ENCODE measurements at regions not wholly inside any gene's neighbourhood (a gene's known extent, or its start where the extent isn't known, plus 50 kb on each side); places are given as distances from the start of the nearest gene placed in this dataset.
A peak's percentile ranks its signal among the peaks of the same experiment; 100 is the strongest.

GRCh38 chr12:24708718-24709117, 240.2 kb downstream of the BCAT1 start (continued):
- TF ChIP-seq MEIS2 (IDR thresholded peaks at IDR 0.05; ENCODE audit: partially characterized antibody) (peak; percentile 97), FOXK2 (conservative IDR thresholded peaks at IDR 0.05 in 1 of 2, IDR thresholded peaks at IDR 0.05 in 1 of 2; ENCODE audit: low read depth in 2 of 2) (peak; percentile 38 to 46; a peak in 2 of 4 replicates), ZNF778 (CRISPR knock-in tag; IDR thresholded peaks at IDR 0.05) (no peak), ZNF174 (CRISPR knock-in tag; IDR thresholded peaks at IDR 0.05) (no peak), CC2D1A (IDR thresholded peaks at IDR 0.05) (no peak), MTA2 (IDR thresholded peaks at IDR 0.05; ENCODE audit: low read depth) (peak; percentile 34), ZNF695 (CRISPR knock-in tag; IDR thresholded peaks at IDR 0.05) (no peak), CREB3L1 (IDR thresholded peaks at IDR 0.05; ENCODE audit: borderline replicate concordance, low read depth) (no peak), EHMT2 (IDR thresholded peaks at IDR 0.05) (peak; percentile 91), NFIC (IDR thresholded peaks at IDR 0.05) (peak; percentile 35; the same call in 1 of the 2 replicates), ARID1B (IDR thresholded peaks at IDR 0.05) (peak; percentile 71; the same call in 1 of the 2 replicates), CTBP1 (IDR thresholded peaks at IDR 0.05; ENCODE audit: borderline replicate concordance) (peak; percentile 46; the same call in 1 of the 2 replicates), EP300 (IDR thresholded peaks at IDR 0.05; ENCODE audit: low read length) (peak; percentile 14; the same call in 1 of the 2 replicates), CREM (IDR thresholded peaks at IDR 0.05; ENCODE audit: low read depth) (peak; percentile 48; the same call in 1 of the 2 replicates), SNRNP70 (optimal IDR thresholded peaks at IDR 0.05; ENCODE audit: low read depth, low read length) (no peak), SRSF1 (IDR thresholded peaks at IDR 0.05; ENCODE audit: low read depth, low read length) (no peak), ZNF717 (CRISPR knock-in tag; IDR thresholded peaks at IDR 0.05) (no peak), TSC22D4 (tag; IDR thresholded peaks at IDR 0.05) (no peak), SREBF1 (IDR thresholded peaks at IDR 0.05; ENCODE audit: borderline replicate concordance, low read depth, low read length) (no peak), SMAD2 (IDR thresholded peaks at IDR 0.05; ENCODE audit: low read depth, low read length) (no peak), PPARD (CRISPR knock-in tag; IDR thresholded peaks at IDR 0.05) (no peak), CREB3 (tag; conservative IDR thresholded peaks at IDR 0.05; ENCODE audit: low read depth) (no peak), ELF2 (CRISPR knock-in tag; IDR thresholded peaks at IDR 0.05) (no peak), CBFA2T2 (conservative IDR thresholded peaks at IDR 0.05) (peak; percentile 41), HEY1 (CRISPR knock-in tag; IDR thresholded peaks at IDR 0.05; ENCODE audit: borderline replicate concordance) (no peak)
